ENCODE measurements at regions not wholly inside any gene's neighbourhood (a gene's known extent, or its start where the extent isn't known, plus 50 kb on each side); places are given as distances from the start of the nearest gene placed in this dataset.
"Not testable (repeated sequence)": the region's sequence is repeated elsewhere in the genome, so short reads cannot be mapped to it uniquely, and the experiment has no call there.

DNA sequence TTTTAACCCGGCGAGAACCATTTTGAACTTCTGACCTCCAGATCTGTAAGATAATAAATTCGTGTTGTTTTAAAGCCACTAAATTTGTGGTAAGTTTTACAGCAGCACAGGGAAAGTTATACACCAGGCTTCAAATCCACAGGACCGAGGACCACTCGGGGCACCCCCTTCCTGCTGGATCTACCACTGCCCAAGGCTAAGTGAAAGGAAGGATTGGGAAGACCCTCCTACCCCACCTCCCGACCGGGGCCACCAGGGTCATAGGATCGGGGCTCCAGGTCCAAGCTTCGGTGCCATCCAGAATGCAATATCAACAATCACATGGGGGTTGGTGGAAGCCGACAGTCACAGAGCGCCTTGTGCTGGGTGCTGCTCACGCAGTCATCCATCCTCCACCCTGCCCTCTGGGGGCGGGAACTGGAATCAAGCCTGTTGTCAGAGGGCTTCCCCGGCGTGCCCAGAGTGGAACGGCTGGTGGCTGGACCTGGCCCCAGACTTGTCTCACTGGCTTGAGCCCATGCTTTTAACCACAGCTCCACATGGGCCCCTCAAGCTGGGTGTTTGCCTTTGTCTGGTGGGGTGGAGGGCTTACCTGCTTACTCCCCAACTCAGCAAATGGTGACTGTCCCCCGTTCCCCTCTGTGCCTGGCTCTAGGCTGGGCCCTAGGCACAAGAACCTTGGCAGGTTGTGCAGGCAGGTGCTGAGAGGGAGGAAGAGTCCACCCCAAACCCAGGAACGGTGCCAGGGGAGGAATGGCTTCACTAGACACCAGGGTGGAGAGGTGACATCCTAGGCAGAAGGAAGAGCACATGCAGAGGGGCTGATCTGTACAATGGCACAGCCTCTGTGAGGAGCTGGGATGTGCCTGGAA is 180.3 kb upstream of the RTL1 start:
- DNase-seq: no peak

DNA sequence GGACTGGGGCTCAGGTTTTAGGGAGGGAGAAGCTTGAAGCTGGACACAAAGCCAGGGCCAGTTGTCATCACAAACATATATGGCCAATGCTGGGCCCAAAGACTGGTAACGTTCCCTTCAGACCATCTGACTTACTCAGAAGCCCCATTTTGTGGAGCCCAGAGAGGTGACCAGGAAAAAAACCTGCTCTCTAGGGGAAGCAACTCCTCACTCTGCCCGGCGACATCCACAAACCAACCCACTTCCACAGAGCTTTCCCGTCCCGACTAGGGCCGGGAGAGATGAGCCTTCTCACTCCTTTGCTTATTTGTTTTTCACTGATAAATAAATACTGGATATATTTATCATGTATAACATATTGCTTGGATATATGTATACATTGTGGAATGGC is 180.9 kb upstream of the RTL1 start:
- DNase-seq: no peak

GRCh38 chr14:101086926-101087325 is 183.4 kb upstream of the RTL1 start:
- DNase-seq: no peak

DNA sequence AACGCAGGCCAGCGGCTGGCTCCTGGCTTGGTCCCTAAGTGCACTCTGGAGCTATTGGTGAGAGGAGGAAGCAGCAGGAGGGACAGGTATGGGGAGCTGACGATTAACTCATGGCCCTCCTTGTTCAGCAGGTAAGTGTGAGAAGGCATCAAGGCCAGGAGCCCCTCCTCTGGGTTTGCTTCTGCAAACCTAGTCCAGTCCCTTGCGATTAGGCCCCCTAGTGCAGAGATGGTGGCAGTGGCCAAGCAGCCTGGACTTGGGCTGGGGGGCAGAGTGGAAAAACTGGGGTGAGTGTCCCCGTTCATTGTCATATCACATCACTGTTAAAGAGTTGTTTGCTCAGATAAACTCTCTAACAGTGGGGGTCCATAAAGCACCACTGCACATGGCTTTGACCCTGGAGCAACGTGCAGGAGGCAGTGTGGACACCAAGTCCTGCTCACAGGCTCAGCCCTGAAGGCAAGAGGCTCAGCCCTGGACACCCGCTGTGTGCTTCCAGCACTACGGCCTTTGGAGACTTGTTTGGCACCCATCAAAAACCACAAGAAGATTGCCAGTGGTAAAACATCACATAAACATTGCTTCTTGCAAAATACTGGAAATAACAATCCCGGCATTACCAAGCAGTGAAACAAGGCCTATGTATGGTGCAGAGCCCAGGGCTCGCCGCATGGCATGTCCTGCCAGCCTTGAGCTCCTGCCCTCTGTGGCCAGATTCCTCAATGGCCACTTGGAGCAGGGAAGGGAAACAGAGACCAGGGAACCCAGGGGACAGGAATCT is 184.3 kb upstream of the RTL1 start:
- no peak for DNase-seq

DNA sequence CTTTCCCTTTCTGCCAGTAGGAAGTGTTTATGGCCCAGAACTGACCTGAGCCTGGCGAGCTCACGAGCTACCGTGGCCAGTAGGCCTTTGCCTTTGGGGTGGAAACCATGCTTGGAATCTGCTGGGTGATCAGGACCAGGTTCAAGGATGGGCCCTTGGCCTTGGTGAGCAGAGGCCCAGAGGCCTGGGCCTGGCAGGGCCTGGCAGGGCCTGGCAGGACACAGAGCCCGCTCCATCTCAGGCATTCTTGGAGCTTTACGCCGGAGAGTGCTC is 184.8 kb upstream of the RTL1 start:
- no peak for DNase-seq

GRCh38 chr14:101088714-101089113 is 185.2 kb upstream of the RTL1 start:
- DNase-seq: no peak

DNA sequence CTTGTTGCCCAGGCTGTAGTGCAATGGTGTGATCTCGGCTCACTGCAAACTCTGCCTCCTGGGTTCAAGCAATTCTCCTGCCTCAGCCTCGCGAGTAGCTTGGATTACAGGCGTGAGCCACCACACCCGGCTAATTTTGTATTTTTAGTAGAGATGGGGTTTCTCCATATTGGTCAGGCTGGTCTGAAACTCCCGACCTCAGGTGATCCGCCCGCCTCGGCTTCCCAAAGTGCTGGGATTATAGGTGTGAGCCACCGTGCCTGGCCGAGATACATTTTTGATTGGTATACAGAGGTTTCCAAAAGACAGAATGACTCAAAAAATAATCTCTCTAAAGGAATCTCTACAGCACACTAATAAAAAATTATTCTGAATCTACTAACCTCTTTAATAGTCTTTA is 187.0 kb upstream of the RTL1 start:
- DNase-seq: not testable (repeated sequence)

GRCh38 chr14:101090976-101091375 is 187.5 kb upstream of the RTL1 start:
- DNase-seq: no peak

- not testable (repeated sequence) for DNase-seq
Measured at GRCh38 chr14:101094916-101095315, 191.4 kb upstream of the RTL1 start.

GRCh38 chr14:101096551-101096950 is 193.0 kb upstream of the RTL1 start:
- DNase-seq: no peak

GRCh38 chr14:101097109-101097793 is 193.7 kb upstream of the RTL1 start:
- no peak for DNase-seq

- no peak for DNase-seq
Measured at GRCh38 chr14:101098177-101098576, 194.7 kb upstream of the RTL1 start.

- no peak for DNase-seq
Measured at GRCh38 chr14:101098641-101099040, 195.1 kb upstream of the RTL1 start.

DNA sequence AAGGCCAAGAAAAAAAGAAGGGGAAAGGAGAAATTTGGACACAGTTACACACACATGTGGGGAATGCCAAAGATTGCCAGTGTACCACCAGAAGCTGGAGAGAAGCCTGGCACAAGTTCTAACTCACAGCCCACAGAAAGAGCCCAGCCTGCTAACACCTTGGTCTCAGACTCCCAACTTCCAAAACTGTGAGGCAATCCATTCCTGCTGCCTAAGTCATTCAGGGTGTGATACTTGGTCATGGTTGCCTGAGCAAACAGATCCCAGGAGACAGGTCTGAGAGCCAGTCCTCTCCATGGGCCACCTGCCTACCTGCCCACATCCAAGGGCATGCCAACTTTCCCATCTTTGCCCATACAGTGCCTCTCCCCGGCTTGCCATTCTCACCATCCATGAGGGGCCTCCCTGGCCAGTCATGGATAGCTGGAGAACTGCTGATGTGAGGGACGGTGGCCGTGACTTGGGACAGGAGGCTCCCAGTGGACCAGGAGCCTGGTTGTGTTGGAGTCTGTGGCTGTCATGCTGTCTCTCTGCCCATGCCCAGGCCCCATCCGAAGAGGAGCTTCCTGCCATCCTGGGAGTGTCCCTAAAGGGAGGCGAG is 198.0 kb upstream of the RTL1 start:
- no peak for DNase-seq

DNA sequence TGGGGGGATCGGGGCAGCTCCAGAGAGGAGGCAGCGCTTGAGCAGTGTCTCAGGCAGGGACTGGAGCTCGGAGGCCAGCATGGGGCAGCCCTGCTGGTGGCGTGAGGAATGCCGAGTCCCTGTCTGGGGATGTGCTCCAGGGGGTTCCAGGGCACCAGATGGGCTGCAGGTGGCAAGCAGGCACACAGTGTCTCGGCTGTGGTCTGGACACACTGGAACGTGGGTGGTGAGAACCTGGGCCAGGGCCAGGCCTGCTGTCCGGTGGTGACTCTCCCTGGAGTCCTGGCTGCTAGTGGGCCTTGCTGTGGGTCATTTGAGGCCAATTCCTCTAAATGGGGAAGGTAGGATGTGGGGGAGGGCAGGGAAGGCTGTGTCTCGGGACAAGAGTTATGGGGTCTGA is 199.4 kb upstream of the RTL1 start:
- no peak for DNase-seq

DNA sequence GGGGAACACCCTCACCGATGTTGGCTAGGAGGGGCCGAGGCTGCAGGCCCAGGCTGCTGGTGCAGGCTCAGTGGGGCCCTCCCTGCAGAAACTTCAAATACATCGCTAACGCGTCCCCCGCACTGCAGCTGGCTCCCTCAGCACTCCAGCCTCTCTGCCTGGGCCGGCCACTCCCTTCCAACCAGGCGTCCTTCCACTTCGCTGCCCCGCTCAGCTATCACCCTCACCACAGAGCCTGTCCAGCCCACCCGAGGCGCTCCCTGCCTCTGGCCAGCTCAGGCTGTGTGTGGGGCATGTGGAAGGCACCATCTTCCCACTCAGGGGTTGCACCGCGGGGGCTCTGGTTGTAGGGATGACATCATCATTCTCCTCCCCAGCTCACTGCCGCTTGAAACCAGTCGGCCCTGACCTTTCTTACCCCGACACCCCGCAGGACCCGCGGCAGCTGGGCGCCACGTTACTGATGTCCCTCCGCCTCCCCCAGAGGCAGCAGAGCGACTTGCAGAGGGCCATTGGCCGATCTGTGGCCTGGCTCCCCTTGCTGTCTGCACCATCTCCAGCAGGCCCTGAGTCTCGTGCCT is 199.9 kb upstream of the RTL1 start:
- no peak for DNase-seq

- no peak for DNase-seq
Measured at GRCh38 chr14:101104485-101104884, 201.0 kb upstream of the RTL1 start.

- DNase-seq: no peak
Measured at GRCh38 chr14:101105045-101105444, 201.5 kb upstream of the RTL1 start.

- no peak for DNase-seq
Measured at GRCh38 chr14:101108579-101109346, 205.2 kb upstream of the RTL1 start.

- DNase-seq: no peak
Measured at GRCh38 chr14:101109347-101109638, 205.8 kb upstream of the RTL1 start.

DNA sequence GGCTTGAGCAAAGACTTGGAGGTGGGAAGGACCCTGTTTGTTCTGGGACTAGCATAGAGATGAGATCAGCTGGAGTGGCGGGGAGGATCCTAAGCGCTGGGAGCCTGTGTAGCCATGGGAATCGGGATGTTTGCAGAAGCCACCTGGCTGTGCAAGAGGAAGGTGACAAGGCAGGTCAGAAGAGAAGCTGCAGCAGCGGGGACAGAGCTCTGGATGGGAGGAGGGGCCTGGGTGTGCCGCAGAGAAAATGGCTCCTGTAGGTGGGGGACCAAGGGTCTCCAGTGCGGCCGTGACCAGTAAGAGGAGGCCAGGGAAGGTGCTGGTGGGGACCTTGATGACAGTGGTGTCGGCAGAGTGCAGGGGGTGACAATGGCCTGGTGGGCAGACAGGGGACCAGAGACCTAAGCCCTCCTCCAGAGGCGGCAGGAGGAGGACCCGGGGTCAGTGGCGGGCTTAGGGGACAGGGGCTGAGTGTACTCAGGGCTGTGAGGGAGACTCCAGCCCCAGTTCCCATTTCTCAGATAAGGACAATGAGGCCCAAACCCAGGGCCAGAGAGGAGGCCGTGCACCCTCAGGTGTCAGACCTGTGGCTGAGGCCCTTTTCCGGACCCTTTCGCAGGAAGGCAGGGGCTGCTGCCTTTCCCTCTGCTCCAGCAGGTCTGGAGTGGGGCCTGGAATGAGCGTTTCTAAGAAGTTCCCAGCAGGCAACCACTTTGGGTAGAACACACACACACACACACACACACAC is 206.6 kb upstream of the RTL1 start:
- no peak for DNase-seq
